HG02763 (cell line): ENCODE measurements at regions not wholly inside any gene's neighbourhood (a gene's known extent, or its start where the extent isn't known, plus 50 kb on each side); places are given as distances from the start of the nearest gene placed in this dataset.
"Not testable (repeated sequence)": the region's sequence is repeated elsewhere in the genome, so short reads cannot be mapped to it uniquely, and the experiment has no call there.

Source experiments
- ATAC-seq: cut with Tn5 transposase; IDR thresholded peaks from one replicate; pipeline ENCODE4 v1.9.1; 2021; ENCODE audit warnings: mild to moderate bottlenecking, moderate library complexity; ENCODE audit not compliant: unreplicated experiment

GRCh38 chr6:140533526-140533925, 1159.1 kb upstream of the CITED2 start:
- ATAC-seq, result no peak

- no peak for ATAC-seq
These were observed 1130.3 kb upstream of the CITED2 start for GRCh38 chr6:140504776-140505175.

- no peak for ATAC-seq
These were observed 1126.4 kb upstream of the CITED2 start for GRCh38 chr6:140500849-140501248.

GRCh38 chr6:140499607-140500006, 1125.2 kb upstream of the CITED2 start:
- no peak for ATAC-seq

- no peak for ATAC-seq
These were observed 1120.1 kb upstream of the CITED2 start for GRCh38 chr6:140494321-140495108.

- not testable (repeated sequence) for ATAC-seq
These were observed 1119.0 kb upstream of the CITED2 start for GRCh38 chr6:140493470-140493869.

GRCh38 chr6:140490081-140490480, 1115.6 kb upstream of the CITED2 start:
- ATAC-seq, result no peak

GRCh38 chr6:140487586-140487985, 1113.1 kb upstream of the CITED2 start:
- no peak for ATAC-seq

GRCh38 chr6:140486450-140487361, 1112.3 kb upstream of the CITED2 start:
- no peak for ATAC-seq

GRCh38 chr6:140485740-140486449, 1111.4 kb upstream of the CITED2 start:
- ATAC-seq, result no peak

GRCh38 chr6:140480852-140481251, 1106.4 kb upstream of the CITED2 start:
- ATAC-seq, result no peak

- no peak for ATAC-seq
These were observed 1104.2 kb upstream of the CITED2 start for GRCh38 chr6:140478631-140479030.

GRCh38 chr6:140475086-140475485, 1100.6 kb upstream of the CITED2 start:
- no peak for ATAC-seq

GRCh38 chr6:140464720-140465119, 1090.3 kb upstream of the CITED2 start:
- no peak for ATAC-seq

- ATAC-seq, result no peak
These were observed 1088.9 kb upstream of the CITED2 start for GRCh38 chr6:140463312-140463710.

- no peak for ATAC-seq
These were observed 1088.2 kb upstream of the CITED2 start for GRCh38 chr6:140462453-140463311.

GRCh38 chr6:140462076-140462452, 1087.6 kb upstream of the CITED2 start:
- no peak for ATAC-seq

GRCh38 chr6:140460267-140460666, 1085.8 kb upstream of the CITED2 start:
- ATAC-seq, result no peak

- no peak for ATAC-seq
These were observed 1084.8 kb upstream of the CITED2 start for GRCh38 chr6:140459209-140459608.

- ATAC-seq, result no peak
These were observed 1071.8 kb upstream of the CITED2 start for GRCh38 chr6:140446241-140446640.
